ENCODE measurements at regions not wholly inside any gene's neighbourhood (a gene's known extent, or its start where the extent isn't known, plus 50 kb on each side); places are given as distances from the start of the nearest gene placed in this dataset.

DNA sequence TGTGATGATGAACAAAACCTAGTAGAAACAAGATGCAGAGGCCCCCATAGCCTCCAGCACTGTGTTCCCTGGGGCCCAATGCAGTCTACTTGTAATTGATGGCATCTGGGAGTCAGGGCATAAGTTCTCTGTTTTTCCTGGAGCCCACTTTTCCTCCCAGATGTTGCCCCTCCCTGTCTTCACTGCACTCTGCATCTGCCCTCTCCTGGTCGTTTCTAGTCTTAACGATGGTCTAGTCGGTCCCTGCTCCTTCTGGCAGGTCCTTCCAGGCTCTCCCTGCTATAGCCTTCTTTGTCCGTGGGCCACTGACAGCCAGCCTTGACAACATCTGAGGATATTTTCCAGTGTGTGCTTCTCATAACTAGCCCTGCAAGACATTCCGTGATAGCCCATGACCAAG, 208.3 kb downstream of the GXYLT1 start:
- DNase-seq (ENCODE audit: low read depth in 2 of 2, low spot score in 1 of 2), result no peak

DNA sequence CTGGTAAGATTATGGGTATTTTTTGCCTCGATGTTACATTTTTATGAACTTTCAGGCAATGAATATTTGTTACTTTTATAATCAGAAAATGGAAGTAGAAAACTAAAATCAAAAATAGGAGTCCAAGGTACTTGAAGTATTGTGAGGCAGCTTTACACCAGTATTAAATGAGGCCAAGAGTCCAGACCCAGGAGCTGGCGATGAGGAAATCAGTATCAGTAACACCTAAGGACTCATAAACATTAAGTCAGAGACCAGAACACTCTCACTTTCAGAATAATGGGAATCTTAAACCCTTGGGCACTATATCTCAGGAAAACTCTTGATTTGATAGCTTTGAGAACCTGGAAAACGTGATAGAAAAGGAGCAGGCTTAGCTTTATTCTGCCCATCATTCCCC, 208.8 kb downstream of the GXYLT1 start:
- no peak for DNase-seq (ENCODE audit: low read depth in 2 of 2, low spot score in 1 of 2)

DNA sequence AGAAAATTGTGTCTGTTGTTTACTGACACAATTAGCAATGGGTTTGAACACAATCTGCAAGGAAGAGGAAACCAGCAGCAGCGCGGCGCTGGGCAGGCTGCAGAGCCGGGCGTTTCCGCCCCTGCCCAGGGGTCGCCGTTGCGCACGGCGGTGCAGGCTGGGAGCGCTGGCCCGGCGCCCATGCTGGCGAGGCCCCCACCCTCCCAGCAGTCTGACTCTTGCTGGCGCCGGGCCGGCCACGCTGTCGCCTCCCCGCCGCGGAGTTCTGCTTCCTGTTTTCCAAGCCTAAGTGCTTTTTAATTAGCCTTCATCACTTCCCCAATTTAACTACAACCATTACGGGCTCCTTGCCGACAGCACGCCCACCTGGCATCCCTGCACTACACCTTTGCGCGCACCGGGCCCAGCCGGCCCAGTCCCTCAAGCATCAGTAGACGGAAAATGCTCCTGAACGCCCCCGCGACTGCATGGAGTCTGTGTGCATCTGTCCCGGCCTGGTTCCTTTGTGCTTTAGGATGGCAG, 212.1 kb downstream of the GXYLT1 start:
- no peak for DNase-seq (ENCODE audit: low read depth in 2 of 2, low spot score in 1 of 2)

DNA sequence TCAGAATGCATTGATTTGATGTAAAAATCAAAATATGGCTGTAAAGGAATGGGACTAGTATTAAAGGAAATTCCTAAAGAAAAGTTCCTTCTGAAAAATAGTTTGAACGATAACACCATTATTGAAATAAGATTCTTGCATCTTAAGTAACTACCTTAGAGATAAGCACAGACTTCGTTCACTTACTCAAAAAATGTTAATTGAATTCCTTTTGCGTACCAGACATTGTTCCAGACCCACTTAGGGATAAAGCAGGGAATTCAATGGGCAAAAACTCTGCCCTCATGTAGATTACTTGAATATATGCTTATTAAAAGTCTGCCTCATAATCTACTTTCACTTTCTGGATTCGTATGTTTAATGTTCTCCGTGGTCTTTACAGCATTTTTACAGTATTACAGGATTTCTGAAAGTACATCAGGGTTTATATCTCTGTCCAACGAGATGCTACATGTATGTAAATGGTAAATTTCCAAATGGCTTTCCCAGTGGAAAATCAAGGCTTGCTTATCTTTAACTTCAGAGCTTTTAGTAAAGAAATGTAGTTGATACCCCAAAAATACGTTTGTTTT, 213.7 kb downstream of the GXYLT1 start:
- no peak for DNase-seq (ENCODE audit: low read depth in 2 of 2, low spot score in 1 of 2)

DNA sequence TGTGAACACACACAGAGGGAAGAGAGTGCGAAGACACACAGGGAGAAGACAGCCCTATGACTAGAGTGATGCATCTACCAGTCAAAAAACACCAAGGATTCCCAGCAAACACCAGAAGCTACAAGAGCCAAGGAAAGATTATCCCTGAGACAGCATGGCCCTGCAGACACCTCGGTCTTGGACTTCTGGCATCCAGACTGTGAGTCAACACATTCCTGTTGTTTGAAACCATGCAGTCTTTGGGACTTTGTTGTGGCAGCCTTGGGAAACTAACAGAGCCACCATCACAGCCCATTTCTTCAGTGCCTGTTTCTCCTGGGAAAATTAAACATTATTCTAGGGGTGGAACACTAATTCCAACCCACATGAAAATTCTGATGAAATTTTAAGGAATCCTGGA, 220.6 kb downstream of the GXYLT1 start:
- no peak for DNase-seq (ENCODE audit: low read depth in 2 of 2, low spot score in 1 of 2)

DNA sequence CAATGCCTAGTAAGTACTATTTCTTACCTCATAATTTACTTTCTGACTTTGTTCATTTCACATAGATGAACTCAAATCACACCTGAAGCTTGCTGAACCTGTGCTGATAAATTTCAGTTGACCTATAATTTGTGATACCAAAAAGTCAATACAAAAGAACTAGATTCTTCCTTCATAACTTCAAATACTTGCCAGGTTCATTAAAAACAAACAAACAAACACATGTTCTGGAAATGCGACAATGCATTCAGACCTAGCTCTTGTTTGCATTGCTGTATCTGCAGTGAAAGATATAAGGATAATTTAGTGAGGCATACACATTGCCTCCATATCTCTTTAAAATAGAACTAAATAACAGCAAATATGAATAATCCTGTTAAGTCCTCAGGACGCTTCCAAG, 221.3 kb downstream of the GXYLT1 start:
- DNase-seq (ENCODE audit: low read depth in 2 of 2, low spot score in 1 of 2), result no peak

DNA sequence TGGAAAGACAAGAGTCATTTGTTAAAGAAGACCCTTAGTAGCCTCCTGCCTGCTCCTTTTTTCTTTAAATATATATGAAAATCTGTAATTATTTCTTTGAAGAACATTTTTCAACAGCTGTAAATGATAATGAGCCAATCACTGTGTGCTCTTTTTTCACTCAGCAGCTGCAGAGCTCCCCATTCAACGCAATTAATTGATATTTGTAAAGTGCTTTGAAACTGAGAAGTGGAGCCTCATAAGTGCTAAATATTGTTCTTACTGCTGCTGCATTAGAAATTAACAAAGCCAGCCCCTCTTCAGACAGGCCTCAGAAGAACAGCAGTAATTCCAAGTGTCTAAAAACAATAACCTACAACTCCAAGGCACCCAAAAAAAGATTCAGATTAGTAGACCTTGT, 224.3 kb downstream of the GXYLT1 start:
- DNase-seq (ENCODE audit: low read depth in 2 of 2, low spot score in 1 of 2), result no peak

DNA sequence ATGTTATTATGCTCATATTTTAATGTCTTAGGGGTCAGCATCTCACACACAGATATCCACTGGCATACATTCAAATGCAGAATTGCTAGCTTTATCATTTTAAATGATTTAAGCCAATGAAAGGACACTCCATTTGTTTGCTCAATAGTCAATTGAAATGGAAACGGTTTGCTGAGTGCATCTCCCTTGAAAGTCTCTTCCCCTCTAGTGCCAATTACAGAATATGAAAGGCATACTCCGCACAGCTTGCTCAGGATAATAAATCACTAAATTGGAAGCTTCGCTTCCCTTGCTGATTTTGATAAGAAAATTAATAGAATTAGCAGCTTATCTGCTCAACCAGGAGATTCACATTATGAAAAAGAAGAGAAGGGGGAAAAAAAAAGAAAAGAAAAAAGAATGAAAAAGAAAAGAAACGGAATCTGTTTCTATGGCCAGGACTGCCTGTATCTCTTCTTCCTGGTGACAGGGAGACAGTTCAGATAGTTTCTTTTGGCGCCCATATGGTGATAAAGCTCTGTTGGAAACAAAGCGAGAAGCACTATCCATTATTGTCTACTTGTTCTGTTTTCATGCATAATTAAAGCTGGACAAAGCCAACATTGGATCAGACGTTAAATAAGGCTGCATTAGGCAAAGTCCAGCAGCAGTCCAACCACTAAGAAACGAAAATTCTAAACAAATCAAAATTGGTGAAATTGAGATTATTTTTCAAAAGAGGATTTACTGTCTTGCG, 225.0 kb downstream of the GXYLT1 start:
- no peak for DNase-seq (ENCODE audit: low read depth in 2 of 2, low spot score in 1 of 2)

DNA sequence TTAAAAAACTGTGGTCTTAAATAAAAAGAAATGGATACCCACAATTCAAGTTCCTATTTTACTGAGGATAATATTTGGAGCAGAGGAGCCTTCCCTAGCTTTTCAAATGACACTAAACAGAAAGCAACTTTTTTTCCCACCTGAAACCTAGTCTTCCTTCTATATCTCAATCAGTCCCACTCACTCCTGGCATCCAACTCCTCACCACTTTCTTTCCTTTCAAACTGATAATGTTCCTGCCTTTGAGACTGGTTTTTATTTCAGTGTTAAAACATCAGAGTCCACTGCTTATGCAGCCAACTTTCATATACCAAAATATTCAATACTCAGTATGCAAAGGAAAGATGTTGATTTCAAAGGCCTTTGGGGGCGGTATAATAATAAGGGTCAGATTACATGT, 225.6 kb downstream of the GXYLT1 start:
- no peak for DNase-seq (ENCODE audit: low read depth in 2 of 2, low spot score in 1 of 2)

DNA sequence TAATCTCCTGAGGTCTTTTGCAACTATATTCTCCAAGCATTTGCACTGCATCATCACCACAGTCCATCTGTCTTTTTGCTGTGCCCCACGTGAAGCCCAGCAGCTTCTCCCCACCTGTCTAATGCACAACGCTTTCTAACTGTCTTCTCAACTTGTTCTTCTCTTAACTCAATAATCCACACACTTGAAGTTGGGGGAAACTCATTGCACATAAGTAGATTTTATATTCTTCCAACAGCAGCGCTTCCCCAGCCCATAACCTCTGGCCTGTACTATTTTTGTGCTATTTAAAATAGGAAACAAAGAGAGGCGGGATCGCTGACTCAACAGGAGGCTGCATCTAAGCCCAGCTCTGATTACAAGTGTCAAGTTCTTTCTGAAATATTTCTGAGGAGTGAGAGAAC, 226.7 kb downstream of the GXYLT1 start:
- DNase-seq (ENCODE audit: low read depth in 2 of 2, low spot score in 1 of 2), result no peak

DNA sequence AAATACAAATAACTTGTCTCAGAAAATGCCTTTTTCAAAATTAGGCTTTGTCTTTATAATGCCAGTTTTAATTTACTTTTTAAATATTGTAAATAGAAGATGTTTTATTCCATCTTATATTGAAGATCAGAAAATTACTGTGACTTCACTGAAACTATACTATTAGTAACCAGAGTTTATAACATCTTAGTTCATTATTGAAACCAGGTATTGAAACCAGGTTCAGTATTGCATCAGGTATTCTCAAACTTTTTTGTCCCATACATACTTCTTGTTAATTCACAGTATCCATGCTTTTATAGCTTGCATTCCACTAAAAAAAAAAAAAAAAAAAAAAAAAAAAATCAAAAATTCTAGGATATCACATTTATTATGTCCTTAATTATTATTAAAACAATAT, 227.5 kb downstream of the GXYLT1 start:
- no peak for DNase-seq (ENCODE audit: low read depth in 2 of 2, low spot score in 1 of 2)

DNA sequence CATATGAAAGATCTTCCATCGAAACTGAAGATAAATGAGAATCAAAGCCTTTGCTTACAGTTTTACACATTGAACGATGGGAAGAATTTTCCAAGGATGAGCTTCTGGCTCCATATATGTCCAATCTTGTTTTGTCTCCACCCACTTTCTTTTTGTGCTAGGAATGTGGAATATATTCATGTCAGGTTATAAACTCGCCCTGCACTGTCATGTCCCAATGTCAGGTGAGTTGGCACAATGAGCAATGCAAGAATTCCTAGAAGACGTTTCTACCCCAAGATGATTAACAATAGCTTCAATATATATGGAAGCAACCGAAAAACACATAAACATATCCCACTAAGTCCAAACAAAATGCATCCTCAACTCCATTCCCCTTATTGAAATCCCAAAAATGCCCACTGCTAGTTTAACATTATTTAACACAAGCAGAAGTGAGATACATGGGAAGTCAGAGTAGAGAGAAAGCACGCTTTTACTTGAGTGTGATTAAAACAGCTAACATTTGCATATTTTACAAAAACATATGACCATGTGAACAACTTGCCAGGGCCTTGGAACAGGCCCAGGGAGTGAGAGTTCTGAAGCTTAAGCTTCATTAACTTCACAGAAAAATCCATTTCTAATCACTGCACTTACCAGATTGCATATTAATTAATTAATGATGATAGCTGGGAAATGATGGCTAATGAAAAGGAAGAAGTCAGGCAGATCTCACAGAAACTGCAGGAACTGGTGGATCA, 233.9 kb downstream of the GXYLT1 start:
- DNase-seq (ENCODE audit: low read depth in 2 of 2, low spot score in 1 of 2), result no peak

DNA sequence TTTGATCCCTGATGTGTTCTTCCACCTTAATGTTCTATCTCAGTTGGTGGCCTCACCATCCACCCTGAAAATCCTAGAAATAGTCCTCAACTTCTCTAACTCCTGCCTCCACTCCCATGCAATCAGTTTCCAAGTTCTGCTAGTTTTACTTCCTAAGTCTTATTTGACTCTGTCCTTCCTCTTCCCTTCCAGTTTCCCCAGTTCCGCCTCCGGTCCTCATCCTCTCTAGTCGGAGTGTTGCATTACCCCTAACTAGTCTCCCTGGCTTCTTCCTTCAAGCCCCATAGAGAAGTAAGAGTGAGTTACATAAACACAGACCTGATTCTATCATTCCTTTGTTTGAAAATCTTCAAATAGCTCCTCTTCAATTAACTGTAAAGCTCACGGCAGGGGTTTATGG, 236.5 kb downstream of the GXYLT1 start:
- no peak for DNase-seq (ENCODE audit: low read depth in 2 of 2, low spot score in 1 of 2)

DNA sequence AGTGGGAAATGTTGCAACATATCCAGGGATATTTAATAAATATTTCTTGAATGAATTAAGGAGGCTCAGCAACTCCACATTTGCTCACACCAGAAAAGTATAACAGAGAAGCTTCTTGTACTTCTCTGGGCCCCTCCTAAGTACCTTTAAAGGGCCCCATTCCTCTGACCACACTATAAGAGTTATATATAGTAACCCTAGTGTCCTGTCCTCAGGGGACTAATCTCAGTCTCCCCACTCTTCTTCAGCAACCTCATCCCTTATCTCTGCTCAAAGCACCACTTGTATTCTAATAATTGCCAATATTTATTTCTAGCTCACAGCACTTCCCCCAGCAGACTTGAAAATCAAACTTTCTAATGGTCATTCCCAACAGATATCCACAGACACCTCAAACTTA, 237.1 kb downstream of the GXYLT1 start:
- DNase-seq (ENCODE audit: low read depth in 2 of 2, low spot score in 1 of 2), result no peak

DNA sequence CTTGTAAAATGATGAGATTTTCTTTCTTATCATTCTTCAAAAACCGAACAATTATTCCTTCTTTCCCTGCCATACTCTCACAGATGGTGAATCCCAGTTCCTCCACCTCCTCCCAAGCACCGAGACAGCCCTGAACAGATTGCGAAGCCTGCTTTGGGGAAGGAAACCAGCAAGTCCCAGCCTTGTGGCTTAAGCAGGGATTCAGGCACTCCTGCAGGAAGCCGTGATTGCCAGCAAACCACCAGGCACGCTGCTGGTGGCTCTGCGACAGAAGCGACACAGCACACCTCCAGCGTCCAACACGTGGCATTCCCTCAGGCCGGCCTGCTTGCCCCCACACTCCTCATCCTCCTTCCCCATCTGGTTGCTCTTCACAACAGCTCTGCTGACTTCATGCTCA, 237.7 kb downstream of the GXYLT1 start:
- no peak for DNase-seq (ENCODE audit: low read depth in 2 of 2, low spot score in 1 of 2)

DNA sequence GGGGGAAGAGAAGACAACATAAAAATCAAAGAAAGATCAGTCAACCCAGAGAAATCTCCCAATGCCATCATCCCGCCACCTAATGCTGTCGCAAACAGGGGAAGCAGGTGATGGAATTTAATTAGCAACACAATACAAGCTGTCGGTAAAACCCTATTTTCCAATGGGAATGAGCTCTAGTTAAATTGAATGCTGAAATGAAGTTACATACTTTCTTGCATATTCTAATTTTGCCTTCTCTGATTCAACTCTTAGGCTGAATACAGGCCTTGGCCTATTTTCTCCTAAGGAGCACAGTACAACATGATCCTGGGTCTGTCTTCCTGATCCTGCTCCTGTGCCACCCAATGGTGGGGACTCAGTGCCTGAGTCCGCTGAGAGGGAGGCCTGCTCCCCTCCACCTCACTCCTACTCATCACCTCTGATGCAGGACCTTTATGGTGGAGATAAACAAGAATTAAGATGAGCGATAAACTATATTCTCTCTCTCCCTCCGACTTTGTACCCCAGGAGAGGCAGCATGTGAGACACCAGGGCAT, 238.8 kb downstream of the GXYLT1 start:
- no peak for DNase-seq (ENCODE audit: low read depth in 2 of 2, low spot score in 1 of 2)

DNA sequence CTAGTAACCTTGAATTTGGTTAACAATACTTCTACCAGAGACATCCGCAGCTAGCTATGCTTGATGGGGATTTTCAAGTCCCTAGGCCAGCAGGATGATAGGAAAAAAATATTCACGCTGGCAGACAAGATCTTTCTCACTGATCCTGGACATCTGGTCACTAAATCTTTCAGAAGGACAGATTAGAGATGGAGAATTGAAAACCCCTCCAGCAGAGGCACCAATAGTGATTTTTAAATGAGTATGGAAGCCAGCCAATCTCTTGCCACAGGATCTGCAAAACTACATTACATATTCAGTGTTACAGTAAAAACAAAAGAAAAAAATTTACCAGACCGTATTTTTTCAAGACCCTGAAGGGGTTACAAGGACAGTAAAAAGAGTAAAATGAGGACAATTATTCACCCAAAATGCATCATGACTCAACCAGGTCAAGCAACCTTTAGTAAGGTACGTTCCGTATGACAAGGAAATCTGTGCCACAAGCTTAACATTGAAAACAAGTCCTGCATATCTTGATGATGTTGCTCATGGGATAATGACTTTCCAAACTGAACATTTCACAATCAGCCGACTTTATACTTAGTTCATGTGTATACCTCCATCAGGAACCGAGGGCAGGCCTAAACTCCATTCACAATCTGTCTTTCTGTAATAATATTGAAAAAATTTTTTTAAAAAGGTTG, 239.5 kb downstream of the GXYLT1 start:
- DNase-seq (ENCODE audit: low read depth in 2 of 2, low spot score in 1 of 2), result no peak

DNA sequence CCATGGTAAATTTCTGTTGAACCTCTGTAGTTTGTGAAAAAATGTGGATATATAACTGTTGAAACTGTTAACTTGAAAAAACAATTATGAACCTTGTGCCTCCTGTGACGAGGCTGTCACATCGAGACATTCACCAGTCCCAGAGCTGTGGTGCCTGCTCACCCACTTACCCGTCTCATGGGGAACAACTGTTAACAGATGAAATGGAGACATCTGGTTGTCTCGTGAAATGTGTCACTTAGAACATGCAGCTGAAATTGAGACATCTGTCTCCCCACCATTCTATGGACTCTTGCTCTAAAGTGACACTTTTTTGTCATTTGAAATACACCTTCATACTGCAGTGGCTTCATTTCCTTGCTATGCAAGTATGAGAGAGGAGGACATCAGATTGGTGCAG, 240.6 kb downstream of the GXYLT1 start:
- no peak for DNase-seq (ENCODE audit: low read depth in 2 of 2, low spot score in 1 of 2)

DNA sequence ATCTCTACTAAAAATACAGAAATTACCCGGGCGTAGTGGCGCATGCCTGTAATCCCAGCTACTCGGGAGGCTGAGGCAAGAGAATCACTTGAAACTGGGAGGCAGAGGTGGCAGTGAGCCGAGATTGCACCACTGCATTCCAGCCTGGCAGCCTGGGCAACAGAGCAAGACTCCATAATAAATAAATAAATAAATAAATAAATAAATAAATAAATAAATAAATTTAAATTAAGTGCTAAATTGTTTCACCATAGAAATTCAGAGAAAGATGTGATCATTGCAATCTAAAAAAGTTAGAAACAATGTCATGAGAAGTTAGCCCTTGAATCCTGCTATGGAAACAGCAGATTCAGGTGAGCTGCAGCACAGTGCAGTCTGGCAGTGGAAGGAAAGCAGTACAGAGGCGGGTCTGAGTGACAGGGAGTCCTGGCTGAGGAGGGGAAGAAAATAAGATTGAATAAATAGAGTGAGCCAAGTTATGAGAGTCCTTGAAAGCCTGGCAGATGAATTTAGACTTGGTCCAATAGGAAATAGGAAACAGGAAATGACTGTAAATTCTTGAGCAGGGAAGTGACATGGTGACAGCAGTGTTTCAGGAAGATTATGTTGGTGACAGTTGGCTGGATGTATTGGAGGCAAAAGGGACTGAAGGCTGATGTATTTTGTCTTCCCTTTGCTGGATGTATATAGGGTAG, 241.5 kb downstream of the GXYLT1 start:
- no peak for DNase-seq (ENCODE audit: low read depth in 2 of 2, low spot score in 1 of 2)

DNA sequence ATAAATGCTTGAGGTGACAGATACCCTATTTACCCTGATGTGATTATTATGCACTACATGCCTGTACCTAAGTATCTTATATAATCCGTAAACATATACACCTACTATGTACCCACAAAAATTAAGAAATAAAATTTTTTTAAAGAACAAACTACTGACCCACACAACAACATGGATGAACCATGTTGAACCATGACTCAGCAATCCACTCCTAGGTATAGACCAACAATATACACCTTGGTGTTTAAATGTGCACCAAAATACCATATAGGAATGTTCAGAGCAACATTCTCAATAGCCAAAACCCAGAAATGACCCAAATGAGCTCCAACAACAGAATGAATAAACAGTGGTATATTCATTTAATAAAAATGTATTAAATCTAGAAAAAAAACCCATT, 245.1 kb downstream of the GXYLT1 start:
- no peak for DNase-seq (ENCODE audit: low read depth in 2 of 2, low spot score in 1 of 2)

DNA sequence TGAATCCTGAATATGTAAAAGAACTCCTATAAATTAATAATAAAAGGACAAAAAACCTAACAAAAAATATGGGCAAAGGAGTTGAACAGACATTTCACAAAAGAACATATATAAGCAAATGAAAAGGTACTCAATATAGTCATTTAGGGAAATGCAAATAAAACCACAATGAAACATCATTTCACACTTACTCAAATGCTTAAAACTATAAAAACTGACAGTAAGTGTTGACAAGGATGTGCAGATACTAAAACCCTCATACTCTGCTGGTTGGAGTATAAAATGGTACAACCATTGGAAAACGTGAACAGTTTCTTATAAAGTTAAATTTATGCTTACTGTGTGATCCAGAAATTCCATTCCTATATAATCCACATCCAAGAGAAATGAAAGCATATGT, 247.1 kb downstream of the GXYLT1 start:
- no peak for DNase-seq (ENCODE audit: low read depth in 2 of 2, low spot score in 1 of 2)

All from stimulated activated CD8-positive, alpha-beta memory T cell treated with anti-CD3 and anti-CD28 coated beads, Interleukin-4, amount 100 ng/mL, for 1 hour (primary cell).